Activated CD8-positive, alpha-beta T cell treated with anti-CD3 and anti-CD28 coated beads for 36 hours (primary cell): ENCODE measurements at regions not wholly inside any gene's neighbourhood (a gene's known extent, or its start where the extent isn't known, plus 50 kb on each side); places are given as distances from the start of the nearest gene placed in this dataset.

ENCODE experiments used
- ATAC-seq: fragments of 200-7000 bp; cut with Tn5 transposase; one replicate; pipeline ENCODE4 v1.10.0; 2021; ENCODE audit warnings: mild to moderate bottlenecking, moderate library complexity
- CTCF ChIA-PET: fragments of 350-600 bp; sonication (Branson Sonifier 250); formaldehyde crosslinking; loops from one replicate; lab custom pipeline; 2021; ENCODE audit warnings: antibody characterized with exemption; lab: Charles Lee
- POLR2A ChIA-PET: fragments of 350-600 bp; sonication (Branson Sonifier 250); formaldehyde crosslinking; loops from one replicate; lab custom pipeline; 2021; ENCODE audit warnings: antibody characterized with exemption; lab: Charles Lee
- DNase-seq: peaks from one replicate; pipeline ENCODE4 v3.0.0-alpha.2; 2020
- H3K27ac Mint-ChIP-seq: one replicate; pipeline ENCODE4 v1.8.0; 2021; ENCODE audit warnings: mild to moderate bottlenecking, mixed read lengths
- H3K27me3 Mint-ChIP-seq: one replicate; pipeline ENCODE4 v1.8.0; 2021; ENCODE audit warnings: mixed read lengths
- H3K36me3 Mint-ChIP-seq: one replicate; pipeline ENCODE4 v1.8.0; 2021; ENCODE audit warnings: low read depth, mixed read lengths
- H3K4me1 Mint-ChIP-seq: one replicate; pipeline ENCODE4 v1.8.0; 2021; ENCODE audit warnings: low read depth, mixed read lengths
- H3K4me3 Mint-ChIP-seq: one replicate; pipeline ENCODE4 v1.8.0; 2021; ENCODE audit warnings: mild to moderate bottlenecking, moderate library complexity, mixed read lengths
- H3K9me3 Mint-ChIP-seq: one replicate; pipeline ENCODE4 v1.8.0; 2021; ENCODE audit warnings: mixed read lengths
- CTCF ChIP-seq: fragments of 200-600 bp; IDR thresholded peaks from one replicate; pipeline ENCODE4 v1.8.0; 2022; ENCODE audit warnings: antibody characterized with exemption, mild to moderate bottlenecking
- intact Hi-C: fragments of 100-400 bp; cut with micrococcal nuclease; formaldehyde crosslinking; loops from one replicate; pipeline ENCODE4 v1.10.0; 2022

- no peak for TF ChIP-seq CTCF
- H3K27me3 Mint-ChIP-seq: no peaks in the 10 kb centered on the region
- ATAC-seq (no peak), DNase-seq (no peak)
- H3K27ac Mint-ChIP-seq: no peak overlapping the region
- H3K9me3 Mint-ChIP-seq: no peaks in the 10 kb centered on the region
- intact Hi-C loops: no loop called here
- ChIA-PET POLR2A (no interaction called here), CTCF (no interaction called here)
- no peaks in the 10 kb centered on the region for H3K36me3 Mint-ChIP-seq
- H3K4me3 Mint-ChIP-seq: no peak overlapping the region
- H3K4me1 Mint-ChIP-seq: no peaks in the 10 kb centered on the region
Observed at GRCh38 chr5:39977066-39977655, 552.4 kb upstream of the DAB2 start.

- H3K27ac Mint-ChIP-seq: no peak overlapping the region
- H3K9me3 Mint-ChIP-seq: no peaks in the 10 kb centered on the region
- ChIA-PET CTCF (no interaction called here), POLR2A (no interaction called here)
- no peak overlapping the region for H3K4me3 Mint-ChIP-seq
- H3K4me1 Mint-ChIP-seq: no peaks in the 10 kb centered on the region
- H3K27me3 Mint-ChIP-seq: peaks cover 7% of the 10 kb centered on the region
- H3K36me3 Mint-ChIP-seq: no peaks in the 10 kb centered on the region
- intact Hi-C loops: no loop called here
- DNase-seq (no peak), ATAC-seq (no peak)
- no peak for TF ChIP-seq CTCF
Observed at GRCh38 chr5:39970117-39970798, 545.5 kb upstream of the DAB2 start.

- H3K27me3 Mint-ChIP-seq: peaks cover 11% of the 10 kb centered on the region
- no peak for TF ChIP-seq CTCF
- no peaks in the 10 kb centered on the region for H3K4me1 Mint-ChIP-seq
- ChIA-PET POLR2A (no interaction called here), CTCF (no interaction called here)
- ATAC-seq (no peak), DNase-seq (no peak)
- H3K27ac Mint-ChIP-seq: no peak overlapping the region
- no peak overlapping the region for H3K4me3 Mint-ChIP-seq
- no peaks in the 10 kb centered on the region for H3K36me3 Mint-ChIP-seq
- intact Hi-C loops: no loop called here
- no peaks in the 10 kb centered on the region for H3K9me3 Mint-ChIP-seq
Observed at GRCh38 chr5:39968381-39968780, 543.6 kb upstream of the DAB2 start.

- POLR2A ChIA-PET: no interaction called here
- Mint-ChIP-seq H3K27me3 (no peaks in the 10 kb centered on the region), H3K27ac (no peak overlapping the region), H3K4me3 (no peak overlapping the region), H3K4me1 (peaks cover 1% of the 10 kb centered on the region), H3K36me3 (peaks cover 3% of the 10 kb centered on the region), H3K9me3 (peaks cover 2% of the 10 kb centered on the region)
- CTCF ChIA-PET: no interaction called here
- no peak for TF ChIP-seq CTCF
- intact Hi-C loops: no loop called here
- DNase-seq (no peak), ATAC-seq (no peak)
Observed at GRCh38 chr5:39955156-39955555, 530.4 kb upstream of the DAB2 start.

- peaks cover 2% of the 10 kb centered on the region for H3K9me3 Mint-ChIP-seq
- H3K27me3 Mint-ChIP-seq: no peaks in the 10 kb centered on the region
- intact Hi-C loops: no loop called here
- DNase-seq: no peak
- ChIA-PET CTCF (interaction anchor here (1.1 kb wide), 1 partner anchor 90 kb away, joined by 4 read pairs; no protein-coding TSS in a partner anchor), POLR2A (no interaction called here)
- ATAC-seq: no peak
- TF ChIP-seq CTCF: no peak
- no peak overlapping the region for H3K27ac Mint-ChIP-seq
- peaks cover 4% of the 10 kb centered on the region for H3K4me1 Mint-ChIP-seq
- no peak overlapping the region for H3K4me3 Mint-ChIP-seq
- peaks cover 3% of the 10 kb centered on the region for H3K36me3 Mint-ChIP-seq
Observed at GRCh38 chr5:39951070-39951469, 526.3 kb upstream of the DAB2 start.
